Endometrium (tissue), 2 donors: ENCODE measurements at regions not wholly inside any gene's neighbourhood (a gene's known extent, or its start where the extent isn't known, plus 50 kb on each side); places are given as distances from the start of the nearest gene placed in this dataset.
"Not testable (repeated sequence)": the region's sequence is repeated elsewhere in the genome, so short reads cannot be mapped to it uniquely, and the experiment has no call there.

Source experiments
- FAIRE-seq: peaks from 2 replicates; lab custom pipeline; 2012; peaks lifted over from hg19 to GRCh38; lab: Jason Lieb, UNC
- donor health status: control.
- donor health status: control.

- not testable (repeated sequence) for FAIRE-seq
Measured at GRCh38 chr4:189617741-189618140, 322.9 kb upstream of the FRG1 start.

GRCh38 chr4:189619441-189620250, 321.0 kb upstream of the FRG1 start:
- FAIRE-seq = not testable (repeated sequence)

- not testable (repeated sequence) for FAIRE-seq
Measured at GRCh38 chr4:189622574-189622973, 318.1 kb upstream of the FRG1 start.

- FAIRE-seq = not testable (repeated sequence)
Measured at GRCh38 chr4:189627041-189627440, 313.6 kb upstream of the FRG1 start.

GRCh38 chr4:189629733-189630132, 310.9 kb upstream of the FRG1 start:
- FAIRE-seq = not testable (repeated sequence)

- FAIRE-seq = not testable (repeated sequence)
Measured at GRCh38 chr4:189630913-189631567, 309.6 kb upstream of the FRG1 start.

GRCh38 chr4:189631568-189631916, 309.1 kb upstream of the FRG1 start:
- not testable (repeated sequence) for FAIRE-seq

- FAIRE-seq = not testable (repeated sequence)
Measured at GRCh38 chr4:189650436-189650835, 290.2 kb upstream of the FRG1 start.

GRCh38 chr4:189653130-189653653, 287.5 kb upstream of the FRG1 start:
- FAIRE-seq = not testable (repeated sequence)

GRCh38 chr4:189653983-189654382, 286.7 kb upstream of the FRG1 start:
- not testable (repeated sequence) for FAIRE-seq

- not testable (repeated sequence) for FAIRE-seq
Measured at GRCh38 chr4:189654396-189654795, 286.3 kb upstream of the FRG1 start.

GRCh38 chr4:189655817-189656216, 284.9 kb upstream of the FRG1 start:
- FAIRE-seq = not testable (repeated sequence)

GRCh38 chr4:189656641-189657040, 284.0 kb upstream of the FRG1 start:
- FAIRE-seq = no peak

GRCh38 chr4:189658259-189658658, 282.4 kb upstream of the FRG1 start:
- FAIRE-seq = not testable (repeated sequence)

- FAIRE-seq = not testable (repeated sequence)
Measured at GRCh38 chr4:189658831-189659230, 281.8 kb upstream of the FRG1 start.

GRCh38 chr4:189659287-189659686, 281.4 kb upstream of the FRG1 start:
- no peak for FAIRE-seq

- FAIRE-seq = no peak
Measured at GRCh38 chr4:189660722-189661360, 279.8 kb upstream of the FRG1 start.

GRCh38 chr4:189664693-189665250, 275.9 kb upstream of the FRG1 start:
- no peak for FAIRE-seq

- FAIRE-seq = not testable (repeated sequence)
Measured at GRCh38 chr4:189665712-189666305, 274.9 kb upstream of the FRG1 start.

GRCh38 chr4:189667386-189667785, 273.3 kb upstream of the FRG1 start:
- not testable (repeated sequence) for FAIRE-seq

- not testable (repeated sequence) for FAIRE-seq
Measured at GRCh38 chr4:189697675-189698245, 242.9 kb upstream of the FRG1 start.

- not testable (repeated sequence) for FAIRE-seq
Measured at GRCh38 chr4:189703000-189703399, 237.7 kb upstream of the FRG1 start.
